Left kidney (tissue), 1 donor: ENCODE measurements at regions not wholly inside any gene's neighbourhood (a gene's known extent, or its start where the extent isn't known, plus 50 kb on each side); places are given as distances from the start of the nearest gene placed in this dataset.

Experiments used
- DNase-seq: peaks from one replicate; pipeline ENCODE4 v3.0.0-alpha.2; 2013

DNA sequence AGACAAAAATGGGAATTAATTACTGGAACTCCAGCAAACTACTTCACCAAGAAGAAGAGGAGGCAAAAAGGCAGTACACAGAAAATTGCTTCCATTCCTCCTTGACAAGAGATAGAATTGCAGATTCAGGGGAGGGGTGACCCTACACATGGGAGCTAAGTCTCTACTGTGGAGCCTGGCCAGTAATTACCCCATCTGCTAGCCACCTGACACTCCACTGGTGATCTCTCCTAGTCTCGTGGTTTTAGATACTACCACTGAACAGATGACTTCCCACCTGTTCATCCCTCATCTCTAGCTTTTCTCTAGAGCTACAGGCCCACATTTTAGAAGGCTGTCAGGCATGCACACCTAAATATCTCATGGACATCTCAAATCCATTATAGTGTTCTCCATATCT, 224.3 kb upstream of the NR2F2 start:
- no peak for DNase-seq

GRCh38 chr15:96106628-96107027, 223.9 kb upstream of the NR2F2 start:
- no peak for DNase-seq

DNA sequence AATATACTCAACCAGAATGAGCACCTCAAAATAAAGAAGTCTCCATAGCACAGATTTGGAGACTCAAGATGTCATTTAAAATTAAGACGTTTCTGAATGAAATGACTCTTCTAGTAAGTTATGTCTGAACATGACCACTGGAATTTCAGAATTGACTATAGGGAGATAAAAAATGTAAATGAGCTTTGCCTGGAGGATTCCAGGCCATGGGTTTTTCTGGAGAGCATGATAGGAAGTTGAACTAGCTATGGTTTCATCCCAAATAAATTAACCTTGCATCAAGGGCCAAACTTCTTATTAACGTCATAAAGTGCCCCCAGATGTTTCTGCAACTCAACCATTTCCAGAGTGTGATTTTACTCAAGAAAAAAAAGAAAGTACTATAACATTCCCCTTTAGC, 222.6 kb upstream of the NR2F2 start:
- no peak for DNase-seq

DNA sequence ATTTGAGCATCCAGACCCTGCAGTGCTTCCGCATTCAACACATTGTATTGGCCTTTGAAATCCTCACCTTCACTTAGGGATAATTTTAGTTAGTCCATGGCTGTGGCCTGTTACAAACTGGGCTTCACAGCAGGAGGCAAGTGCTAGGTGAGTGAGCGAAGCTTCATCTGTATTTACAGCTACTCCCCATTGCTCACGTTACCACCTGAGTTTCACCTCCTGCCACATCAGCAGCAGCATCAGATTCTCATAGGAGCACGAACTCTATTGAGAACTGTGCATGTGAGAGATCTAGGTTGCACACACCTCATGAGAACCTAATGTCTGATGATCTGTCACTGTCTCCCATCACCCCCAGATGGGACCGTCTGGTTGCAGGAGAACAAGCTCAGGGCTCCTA, 222.1 kb upstream of the NR2F2 start:
- no peak for DNase-seq

GRCh38 chr15:96109820-96110219, 220.7 kb upstream of the NR2F2 start:
- DNase-seq, result no peak

- DNase-seq, result no peak
Observed at GRCh38 chr15:96112018-96112417, 218.5 kb upstream of the NR2F2 start.

DNA sequence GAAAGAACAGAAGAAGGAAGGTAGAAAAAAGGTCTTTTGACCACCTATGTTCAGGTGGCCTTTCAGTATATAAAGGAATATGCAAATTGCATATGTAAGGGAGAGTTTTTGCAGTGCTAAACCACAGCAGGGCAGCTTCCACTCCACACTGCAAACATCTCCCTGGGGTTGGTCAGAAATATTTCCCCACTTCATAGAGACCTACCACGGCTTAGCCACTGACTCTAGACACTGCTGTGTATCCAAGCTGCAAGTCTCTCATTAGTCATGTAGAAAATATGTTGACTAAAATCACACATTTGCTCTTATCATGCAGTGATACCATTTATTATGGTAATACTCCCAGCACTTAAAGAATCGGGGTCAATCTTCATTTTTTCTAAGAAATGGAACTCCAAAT, 214.9 kb upstream of the NR2F2 start:
- DNase-seq, result no peak

- no peak for DNase-seq
Observed at GRCh38 chr15:96117270-96117669, 213.2 kb upstream of the NR2F2 start.

GRCh38 chr15:96119734-96120133, 210.8 kb upstream of the NR2F2 start:
- no peak for DNase-seq

DNA sequence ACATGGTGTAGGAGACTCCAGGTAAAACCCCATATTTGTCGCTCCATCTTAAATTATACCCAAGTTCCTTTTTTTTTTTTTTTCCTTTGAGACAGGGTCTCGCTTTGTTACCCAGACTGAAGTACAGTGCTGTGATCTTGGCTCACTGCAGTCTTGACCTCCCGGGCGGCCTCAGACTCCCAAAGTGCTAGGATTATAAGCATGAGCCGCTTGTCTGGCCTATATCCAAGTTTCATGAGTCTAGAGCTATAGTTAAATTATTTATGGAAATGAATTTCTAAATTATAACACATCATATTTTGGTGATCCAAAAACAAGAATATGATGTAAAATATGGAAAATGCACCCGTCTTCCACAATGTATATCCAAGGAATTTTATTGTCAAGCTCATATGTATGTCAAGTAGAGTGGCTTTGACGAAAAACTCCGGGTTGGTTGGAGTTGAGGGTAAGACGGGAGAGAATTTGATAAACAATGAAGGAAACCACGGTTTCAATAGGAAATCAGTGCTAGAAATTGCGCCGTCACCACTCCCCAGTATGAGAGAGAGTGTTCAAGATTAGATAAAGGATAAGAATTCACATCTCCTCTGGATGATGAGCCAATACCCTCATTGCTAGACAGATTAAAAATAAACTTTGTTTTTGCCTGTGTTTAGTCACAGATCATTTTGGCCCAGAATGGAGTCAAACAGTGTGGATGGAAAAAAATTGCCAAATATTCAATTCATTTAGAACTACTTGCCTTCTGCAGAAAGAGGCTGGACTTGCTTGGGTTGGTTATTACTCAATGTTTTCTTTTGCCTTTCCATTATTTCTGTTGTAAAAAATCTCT, 209.2 kb upstream of the NR2F2 start:
- DNase-seq, result no peak

DNA sequence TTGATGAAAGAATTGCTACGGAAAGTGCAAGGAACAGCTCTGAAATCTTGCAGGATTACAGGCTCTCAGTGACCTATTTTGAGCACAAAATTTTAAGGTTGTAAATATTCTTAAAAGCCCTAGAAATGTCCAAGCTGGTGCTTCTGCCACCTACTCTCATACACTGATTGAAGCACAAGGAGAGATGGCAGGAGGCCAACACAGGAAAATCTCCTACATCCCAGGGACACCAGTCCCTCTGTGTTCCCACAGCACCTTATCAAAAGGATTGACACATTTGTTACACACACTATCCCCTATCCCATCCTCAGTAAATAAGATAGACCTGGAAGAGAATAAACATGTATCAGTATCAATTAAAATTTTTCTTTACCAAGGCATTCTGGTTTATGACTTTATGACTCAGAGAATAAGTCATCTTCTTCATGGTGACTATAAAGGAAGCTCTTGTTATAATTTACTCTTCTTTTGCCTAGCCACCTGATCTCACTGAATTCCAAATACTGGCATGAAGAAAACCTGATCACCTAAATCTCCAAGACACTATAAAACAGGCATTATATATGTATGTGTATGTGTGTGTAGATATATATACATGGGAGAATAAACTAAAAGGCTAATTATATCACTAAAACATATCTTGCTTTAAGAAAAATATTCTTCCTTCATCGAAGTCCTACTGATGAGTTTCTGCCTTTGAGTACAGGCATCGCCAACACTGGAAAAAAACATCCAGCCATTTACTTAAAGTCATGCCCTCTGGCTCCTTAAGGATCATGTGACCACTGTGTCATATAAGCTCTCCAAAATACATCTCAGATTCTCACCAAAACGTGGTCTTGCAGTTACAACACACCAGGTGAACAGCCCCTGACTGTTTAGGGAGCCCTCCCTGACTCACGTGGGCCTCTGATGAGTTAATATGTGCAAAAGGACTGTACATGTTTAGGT, 208.1 kb upstream of the NR2F2 start:
- no peak for DNase-seq

GRCh38 chr15:96123028-96123400, 207.5 kb upstream of the NR2F2 start:
- no peak for DNase-seq

DNA sequence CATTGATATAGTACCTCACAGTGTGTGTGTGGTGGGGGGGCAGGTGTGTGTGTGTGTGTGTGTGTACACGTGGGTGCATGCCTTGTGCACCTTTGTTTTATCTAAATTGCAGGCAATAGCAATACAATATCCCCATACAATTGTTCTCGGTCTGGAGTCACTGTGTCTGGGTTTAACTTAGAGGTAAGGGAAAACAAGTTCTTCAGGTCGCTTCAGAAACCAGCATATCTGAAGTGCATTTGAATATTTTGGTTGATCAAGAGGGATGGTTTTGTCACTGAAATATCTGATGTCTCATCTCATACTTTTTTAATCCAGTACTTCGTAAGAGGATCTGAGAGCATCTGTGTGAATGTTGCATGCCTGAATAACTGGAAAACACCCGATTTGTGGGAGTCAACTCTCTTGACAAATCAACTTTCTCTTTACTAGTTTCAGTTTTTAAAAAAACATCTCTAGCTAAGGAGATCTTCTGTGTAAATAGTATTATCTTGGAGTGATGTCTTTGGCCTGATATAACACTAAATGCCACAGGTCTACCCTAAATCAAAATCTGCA, 206.8 kb upstream of the NR2F2 start:
- no peak for DNase-seq

DNA sequence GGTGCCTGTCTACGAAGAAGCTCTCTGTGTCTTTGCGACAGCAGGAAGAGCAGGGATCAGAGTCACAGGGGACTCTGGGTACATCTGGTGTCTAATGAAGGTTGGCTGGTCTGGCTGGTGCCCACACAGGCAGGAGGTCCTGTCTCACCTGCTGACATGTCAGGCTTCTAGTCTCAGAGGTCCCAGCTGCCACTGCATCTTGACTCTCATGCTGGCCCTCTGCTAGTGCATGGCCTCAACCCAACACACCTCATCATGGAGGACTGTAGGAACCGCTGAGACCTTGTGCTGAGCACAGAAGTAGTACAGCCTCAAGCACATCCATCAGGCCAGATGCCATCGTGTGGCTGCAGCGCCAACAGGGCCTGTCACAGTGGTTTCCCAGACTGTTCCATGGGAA, 206.1 kb upstream of the NR2F2 start:
- DNase-seq, result no peak

GRCh38 chr15:96125721-96126415, 204.6 kb upstream of the NR2F2 start:
- DNase-seq, result no peak

GRCh38 chr15:96126859-96127258, 203.6 kb upstream of the NR2F2 start:
- DNase-seq, result no peak

DNA sequence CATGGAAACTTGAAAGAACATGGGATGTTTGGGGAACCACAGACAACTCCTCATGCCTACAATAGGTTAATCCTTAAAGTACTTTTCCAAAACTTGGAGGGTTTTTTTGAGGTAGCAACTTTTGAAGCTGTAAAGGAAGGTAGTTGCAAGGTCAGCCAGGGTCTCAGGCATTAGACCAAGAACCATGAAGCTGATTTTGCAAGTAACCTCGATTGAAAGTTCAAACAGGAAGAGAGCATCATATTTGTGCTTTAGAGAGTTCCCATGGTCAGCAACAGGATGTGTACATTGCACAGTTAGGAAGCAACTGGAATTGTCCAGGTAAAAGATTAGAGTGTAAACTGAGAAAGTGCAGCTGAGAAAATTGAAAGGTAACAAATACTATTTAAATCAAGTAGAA, 199.8 kb upstream of the NR2F2 start:
- no peak for DNase-seq

- DNase-seq, result no peak
Observed at GRCh38 chr15:96132126-96132525, 198.4 kb upstream of the NR2F2 start.

DNA sequence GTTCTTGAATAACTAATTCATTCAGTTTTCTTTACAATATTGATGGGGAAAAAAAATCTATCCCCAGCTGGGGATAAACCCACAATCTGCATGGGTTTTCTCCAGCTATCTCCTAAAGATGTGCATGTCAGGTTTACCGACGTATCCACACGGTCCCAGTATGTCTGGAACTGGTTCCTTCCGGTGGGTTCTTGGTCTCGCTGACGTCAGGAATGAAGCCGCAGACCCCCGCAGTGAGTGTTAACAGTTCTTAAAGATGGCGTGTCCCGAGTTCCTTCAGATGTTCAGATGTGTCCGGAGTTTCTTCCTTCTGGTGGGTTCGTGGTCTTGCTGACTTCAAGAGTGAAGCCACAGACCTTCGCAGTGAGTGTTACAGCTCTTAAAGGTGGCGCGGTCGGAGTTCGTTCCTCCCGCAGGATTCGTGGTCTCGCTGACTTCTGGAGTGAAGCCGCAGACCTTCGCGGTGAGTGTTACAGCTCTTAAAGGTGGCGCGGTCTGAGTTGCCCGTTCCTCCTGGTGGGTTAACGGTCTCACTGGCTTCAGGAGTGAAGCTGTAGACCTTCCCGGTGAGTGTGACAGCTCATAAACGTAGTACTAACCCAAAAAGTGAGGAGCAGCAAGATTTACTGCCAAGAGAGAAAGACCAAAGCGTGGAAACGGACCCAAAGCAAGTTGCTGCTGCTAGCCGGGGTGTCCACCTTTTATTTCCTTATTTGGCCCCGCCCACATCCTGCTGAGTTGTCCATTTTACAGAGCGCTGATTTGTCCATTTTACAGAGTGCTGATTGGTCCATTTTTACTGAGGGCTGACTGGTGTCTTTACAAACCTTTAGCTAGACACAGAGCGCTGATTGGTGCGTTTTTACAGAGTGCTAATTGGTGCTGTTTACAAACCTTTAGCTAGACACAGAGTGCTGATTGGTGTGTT, 195.1 kb upstream of the NR2F2 start:
- no peak for DNase-seq

DNA sequence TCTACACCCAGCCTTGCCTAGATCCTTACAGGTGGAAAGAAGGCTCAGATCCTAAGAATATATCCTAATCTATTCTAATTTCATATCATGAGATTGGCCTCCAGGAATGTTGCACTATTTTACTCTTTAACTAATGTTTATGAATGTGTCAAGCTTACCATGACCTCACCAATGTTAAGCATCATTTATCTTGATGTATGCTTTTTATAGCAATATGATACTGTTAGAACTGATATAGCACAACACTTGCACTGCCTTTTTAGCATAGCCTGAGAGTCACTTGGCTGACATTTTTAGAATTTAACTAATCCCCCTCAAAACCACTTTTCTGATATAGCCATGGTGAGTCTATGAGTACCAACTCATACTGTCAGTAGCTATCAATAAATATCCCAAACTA, 191.5 kb upstream of the NR2F2 start:
- DNase-seq, result no peak

DNA sequence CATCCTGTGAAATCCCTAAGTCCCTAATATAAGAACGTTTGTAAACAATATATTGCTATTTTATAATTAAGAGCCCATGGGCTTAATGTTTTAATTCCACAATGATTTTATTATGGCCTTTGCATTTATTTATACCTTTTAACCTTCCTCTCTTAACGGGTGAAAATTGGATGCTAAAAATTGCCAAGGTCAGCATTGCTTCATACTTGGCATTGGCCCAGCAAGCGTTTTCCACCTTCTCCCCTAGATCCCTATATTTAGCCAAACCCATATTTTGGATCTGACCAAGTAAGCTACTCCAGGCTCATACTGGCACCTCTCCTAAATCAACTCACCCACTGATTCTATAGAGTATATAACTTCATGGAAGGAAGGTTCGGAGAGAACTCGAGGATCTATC, 188.0 kb upstream of the NR2F2 start:
- no peak for DNase-seq
